ENCODE measurements at regions not wholly inside any gene's neighbourhood (a gene's known extent, or its start where the extent isn't known, plus 50 kb on each side); places are given as distances from the start of the nearest gene placed in this dataset.

DNA sequence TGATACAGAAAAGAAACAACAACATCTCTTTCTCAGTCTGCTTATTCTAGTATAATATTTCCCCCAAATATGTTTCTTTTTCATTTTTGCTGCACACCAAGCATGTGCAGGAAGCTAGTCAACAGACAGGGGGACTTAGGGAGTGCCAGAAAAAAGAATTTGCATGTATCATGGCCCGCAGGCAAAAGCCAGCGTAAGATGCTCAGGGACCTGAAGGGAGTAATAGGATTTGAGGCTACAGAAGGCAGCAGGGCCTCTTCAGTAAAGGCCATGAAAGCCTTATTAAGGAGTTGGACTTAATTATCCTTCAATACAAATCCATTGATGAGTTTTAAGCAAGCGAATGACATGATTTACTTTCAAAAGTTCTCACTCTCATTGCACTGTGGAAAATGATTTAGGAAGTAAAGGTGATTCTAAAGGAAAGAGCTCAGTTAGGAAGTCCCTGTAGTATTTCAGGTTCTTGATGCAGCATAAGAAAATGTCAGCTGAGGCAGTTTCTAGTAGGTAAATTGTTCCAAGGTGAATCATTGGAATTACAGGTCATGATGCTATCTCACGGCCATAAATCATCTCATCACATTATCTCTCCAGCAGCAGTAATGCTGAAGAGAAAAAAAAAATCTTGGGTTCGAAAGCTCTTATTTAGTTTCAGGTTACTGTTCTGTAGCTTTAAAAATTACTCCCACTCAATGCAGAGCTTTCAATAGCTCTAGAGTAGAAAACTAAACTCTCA is 94.8 kb downstream of the PTCHD4 start:
- TF ChIP-seq, protein P1, sequence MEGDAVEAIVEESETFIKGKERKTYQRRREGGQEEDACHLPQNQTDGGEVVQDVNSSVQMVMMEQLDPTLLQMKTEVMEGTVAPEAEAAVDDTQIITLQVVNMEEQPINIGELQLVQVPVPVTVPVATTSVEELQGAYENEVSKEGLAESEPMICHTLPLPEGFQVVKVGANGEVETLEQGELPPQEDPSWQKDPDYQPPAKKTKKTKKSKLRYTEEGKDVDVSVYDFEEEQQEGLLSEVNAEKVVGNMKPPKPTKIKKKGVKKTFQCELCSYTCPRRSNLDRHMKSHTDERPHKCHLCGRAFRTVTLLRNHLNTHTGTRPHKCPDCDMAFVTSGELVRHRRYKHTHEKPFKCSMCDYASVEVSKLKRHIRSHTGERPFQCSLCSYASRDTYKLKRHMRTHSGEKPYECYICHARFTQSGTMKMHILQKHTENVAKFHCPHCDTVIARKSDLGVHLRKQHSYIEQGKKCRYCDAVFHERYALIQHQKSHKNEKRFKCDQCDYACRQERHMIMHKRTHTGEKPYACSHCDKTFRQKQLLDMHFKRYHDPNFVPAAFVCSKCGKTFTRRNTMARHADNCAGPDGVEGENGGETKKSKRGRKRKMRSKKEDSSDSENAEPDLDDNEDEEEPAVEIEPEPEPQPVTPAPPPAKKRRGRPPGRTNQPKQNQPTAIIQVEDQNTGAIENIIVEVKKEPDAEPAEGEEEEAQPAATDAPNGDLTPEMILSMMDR (IDR thresholded peaks at IDR 0.05) = no peak
- no peak for TF ChIP-seq POLR2A (IDR thresholded peaks at IDR 0.05)

Data from thyroid gland (tissue), 4 donors.